Fibroblast of peridontal ligament (primary cell): ENCODE measurements at regions not wholly inside any gene's neighbourhood (a gene's known extent, or its start where the extent isn't known, plus 50 kb on each side); places are given as distances from the start of the nearest gene placed in this dataset.

Experiments
- DNase-seq: peaks from one replicate; pipeline ENCODE4 v3.0.0-alpha.2; 2010; ENCODE audit errors: extremely low read depth

- DNase-seq = no peak
These were observed 201.7 kb upstream of the ANK2 start for GRCh38 chr4:112847781-112848180.

GRCh38 chr4:112848911-112849310, 200.5 kb upstream of the ANK2 start:
- no peak for DNase-seq

GRCh38 chr4:112852601-112853000, 196.9 kb upstream of the ANK2 start:
- DNase-seq = peak; percentile 53

- DNase-seq = peak; percentile 40
These were observed 195.7 kb upstream of the ANK2 start for GRCh38 chr4:112853662-112854256.

GRCh38 chr4:112854420-112854819, 195.0 kb upstream of the ANK2 start:
- DNase-seq = no peak

- no peak for DNase-seq
These were observed 194.4 kb upstream of the ANK2 start for GRCh38 chr4:112855058-112855457.

- peak; percentile 95 for DNase-seq
These were observed 192.0 kb upstream of the ANK2 start for GRCh38 chr4:112857461-112857860.

- no peak for DNase-seq
These were observed 190.7 kb upstream of the ANK2 start for GRCh38 chr4:112858751-112859150.

- DNase-seq = no peak
These were observed 189.8 kb upstream of the ANK2 start for GRCh38 chr4:112859456-112860184.

- DNase-seq = no peak
These were observed 188.4 kb upstream of the ANK2 start for GRCh38 chr4:112860830-112861690.

GRCh38 chr4:112861691-112862674, 187.5 kb upstream of the ANK2 start:
- no peak for DNase-seq

GRCh38 chr4:112865443-112865842, 184.0 kb upstream of the ANK2 start:
- no peak for DNase-seq

- DNase-seq = no peak
These were observed 173.1 kb upstream of the ANK2 start for GRCh38 chr4:112876316-112876715.

- DNase-seq = no peak
These were observed 167.6 kb upstream of the ANK2 start for GRCh38 chr4:112881842-112882241.

- DNase-seq = peak; percentile 42
These were observed 167.2 kb upstream of the ANK2 start for GRCh38 chr4:112882286-112882685.

GRCh38 chr4:112884406-112884805, 165.0 kb upstream of the ANK2 start:
- DNase-seq = no peak

GRCh38 chr4:112885897-112886296, 163.6 kb upstream of the ANK2 start:
- no peak for DNase-seq

GRCh38 chr4:112888622-112889021, 160.8 kb upstream of the ANK2 start:
- DNase-seq = no peak

- no peak for DNase-seq
These were observed 160.3 kb upstream of the ANK2 start for GRCh38 chr4:112889199-112889598.

- peak; percentile 98 for DNase-seq
These were observed 159.6 kb upstream of the ANK2 start for GRCh38 chr4:112889619-112890527.
